HG03025 (cell line): ENCODE measurements at regions not wholly inside any gene's neighbourhood (a gene's known extent, or its start where the extent isn't known, plus 50 kb on each side); places are given as distances from the start of the nearest gene placed in this dataset.
A peak's percentile ranks its signal among the peaks of the same experiment; 100 is the strongest.
"Not testable (repeated sequence)": the region's sequence is repeated elsewhere in the genome, so short reads cannot be mapped to it uniquely, and the experiment has no call there.

Experiments
- ATAC-seq: cut with Tn5 transposase; IDR thresholded peaks from one replicate; pipeline ENCODE4 v1.9.1; 2021; ENCODE audit warnings: mild to moderate bottlenecking, moderate library complexity; ENCODE audit not compliant: unreplicated experiment, low FRiP score

- peak; percentile 99 for ATAC-seq
Observed at GRCh38 chr14:99995700-99996356, 69.4 kb upstream of the EVL start.

GRCh38 chr14:99996951-99997571 lies 68.2 kb upstream of the EVL start:
- ATAC-seq = no peak

- ATAC-seq = not testable (repeated sequence)
Observed at GRCh38 chr14:100000398-100000797, 64.8 kb upstream of the EVL start.

- no peak for ATAC-seq
Observed at GRCh38 chr14:100004392-100004791, 60.8 kb upstream of the EVL start.

- no peak for ATAC-seq
Observed at GRCh38 chr14:100007254-100007653, 58.0 kb upstream of the EVL start.

GRCh38 chr14:100009802-100010201 lies 55.4 kb upstream of the EVL start:
- not testable (repeated sequence) for ATAC-seq

- no peak for ATAC-seq
Observed at GRCh38 chr14:100010679-100011078, 54.5 kb upstream of the EVL start.

- ATAC-seq = no peak
Observed at GRCh38 chr14:100011628-100012325, 53.4 kb upstream of the EVL start.

- no peak for ATAC-seq
Observed at GRCh38 chr14:100012478-100013327, 52.5 kb upstream of the EVL start.

GRCh38 chr14:100015251-100015655 lies 50.0 kb upstream of the EVL start:
- peak; percentile 77 for ATAC-seq
